Kidney capillary endothelial cell (primary cell): ENCODE measurements at regions not wholly inside any gene's neighbourhood (a gene's known extent, or its start where the extent isn't known, plus 50 kb on each side); places are given as distances from the start of the nearest gene placed in this dataset.
"Not testable (repeated sequence)": the region's sequence is repeated elsewhere in the genome, so short reads cannot be mapped to it uniquely, and the experiment has no call there.

Source experiments
- DNase-seq: peaks from one replicate; pipeline ENCODE4 v3.0.0-alpha.2; 2018; ENCODE audit warnings: low spot score

DNA sequence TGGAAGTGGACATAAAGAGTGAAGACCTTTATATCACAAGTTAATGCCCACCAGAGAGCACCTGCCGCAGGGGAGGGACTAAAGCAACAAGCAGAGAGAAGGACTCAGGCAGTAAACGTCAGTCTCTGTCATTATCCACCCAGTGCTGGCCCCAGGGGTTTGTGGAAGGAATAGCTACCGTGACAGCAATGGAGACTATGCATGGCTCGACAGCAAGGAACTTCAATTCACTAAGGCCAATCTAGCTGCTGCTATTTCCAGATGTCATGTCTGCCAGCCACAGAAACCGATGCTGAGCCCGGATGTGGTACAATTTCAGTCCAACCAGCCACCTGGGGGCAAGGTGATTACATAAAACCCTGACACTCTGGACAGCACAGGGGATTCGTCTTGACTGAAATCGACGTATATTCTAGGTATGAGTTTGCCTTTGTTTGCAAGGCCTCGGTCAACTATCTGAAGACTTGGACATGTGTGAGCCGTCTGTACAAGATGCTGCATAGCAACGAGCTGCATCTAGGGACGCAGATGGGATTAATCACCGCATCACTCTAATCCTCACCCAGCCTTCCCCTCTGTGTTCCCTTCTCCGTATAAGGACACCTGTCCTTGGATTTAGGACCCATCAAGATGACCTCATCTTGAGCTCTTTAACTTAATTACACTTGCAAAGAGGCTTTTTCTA, 154.1 kb upstream of the SH3BP4 start:
- no peak for DNase-seq

GRCh38 chr2:234796045-234796591, 155.7 kb upstream of the SH3BP4 start:
- no peak for DNase-seq

DNA sequence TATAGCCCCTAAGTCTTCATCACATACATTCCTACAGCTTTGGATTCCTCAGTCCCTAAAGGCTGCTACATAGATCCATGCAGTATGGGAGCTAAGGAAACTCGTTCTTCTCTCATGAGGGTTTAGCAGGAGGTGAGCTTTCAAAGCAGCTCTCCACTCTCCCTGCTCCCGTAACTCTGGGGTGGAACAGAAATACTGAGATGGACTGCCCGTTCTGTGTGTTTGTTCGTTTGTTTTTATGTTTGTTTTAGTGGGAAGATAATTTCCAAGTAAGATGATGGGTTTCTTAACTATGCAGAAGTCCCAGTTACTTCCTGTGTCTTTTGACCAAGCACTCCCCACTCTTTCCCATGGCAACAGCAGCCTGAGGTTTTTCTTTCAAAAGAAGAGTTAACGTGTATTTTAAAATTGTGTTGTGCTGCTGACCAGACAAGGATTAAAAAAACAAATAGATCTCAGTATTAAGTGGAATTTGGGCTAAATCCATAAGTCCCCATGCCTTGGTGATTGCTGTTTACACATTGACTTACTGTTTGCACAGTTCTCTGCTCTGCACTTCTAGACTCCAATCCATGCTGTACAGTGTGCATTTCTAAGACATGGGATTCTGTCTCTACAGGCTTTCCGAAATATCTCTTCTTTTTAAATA, 156.4 kb upstream of the SH3BP4 start:
- DNase-seq: no peak

- no peak for DNase-seq
These were observed 157.0 kb upstream of the SH3BP4 start for GRCh38 chr2:234794866-234795265.

DNA sequence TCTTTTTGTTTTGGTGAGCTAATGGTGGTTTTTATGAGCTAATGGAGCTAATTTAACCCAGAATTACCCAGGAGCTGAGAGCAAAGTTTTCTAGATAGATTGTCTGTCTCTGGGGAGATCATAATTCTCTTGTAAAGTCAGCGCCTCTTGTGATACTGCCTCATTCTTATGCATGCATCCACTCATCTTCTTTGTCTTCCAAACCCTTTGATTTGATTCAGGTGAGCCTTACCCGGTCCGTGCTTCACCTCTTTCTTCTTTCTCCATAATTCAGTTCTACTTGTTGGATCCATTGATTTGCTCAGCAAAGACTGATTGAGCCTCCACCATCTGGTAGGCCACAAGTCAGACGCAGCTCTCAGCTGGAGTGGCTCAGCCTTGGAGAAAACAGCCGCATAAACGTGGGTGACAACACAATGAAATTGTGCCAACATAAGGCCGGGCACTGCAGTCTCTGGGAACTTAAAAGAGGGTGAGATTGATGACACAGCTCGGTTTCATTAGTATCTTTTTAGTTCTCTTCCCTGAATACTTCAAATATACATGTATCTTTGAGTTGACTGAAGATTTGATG, 158.5 kb upstream of the SH3BP4 start:
- DNase-seq: no peak

DNA sequence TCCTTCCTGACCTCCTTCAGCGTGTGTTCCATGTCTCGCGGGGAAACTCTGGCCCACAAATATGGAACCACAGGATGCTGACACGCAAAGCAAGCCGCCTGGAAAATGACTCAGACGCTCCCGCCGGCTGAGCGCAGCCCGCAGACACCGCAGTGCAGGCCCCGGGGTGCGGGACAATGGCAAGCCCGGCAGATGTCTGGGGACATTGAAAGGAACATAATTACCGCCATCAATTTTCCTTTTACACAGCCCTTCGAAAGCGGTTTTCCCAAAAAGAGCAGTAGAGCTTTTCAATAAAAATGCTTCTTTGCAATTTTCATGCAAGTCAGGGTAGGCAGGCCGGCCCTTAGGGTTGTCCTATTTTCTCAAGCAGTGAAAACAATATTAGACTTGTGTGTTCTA, 159.2 kb upstream of the SH3BP4 start:
- DNase-seq: no peak

DNA sequence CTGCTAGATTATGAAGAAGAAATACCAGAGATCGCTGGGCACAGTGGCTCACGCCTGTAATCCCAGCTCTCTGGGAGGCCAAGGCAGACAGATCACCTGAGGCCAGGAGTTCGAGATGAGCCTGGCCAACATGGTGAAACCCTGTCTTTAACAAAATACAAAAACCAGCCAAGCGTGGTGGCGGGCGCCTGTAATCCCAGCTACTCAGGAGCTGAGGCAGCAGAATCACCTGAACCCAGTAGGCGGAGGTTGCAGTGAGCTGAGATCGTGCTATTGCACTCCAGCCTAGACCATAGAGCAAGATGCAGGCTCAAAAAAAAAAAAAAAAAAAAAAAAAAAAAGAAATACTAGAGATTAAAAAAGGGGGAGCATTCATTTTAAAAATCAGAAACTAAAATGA, 159.7 kb upstream of the SH3BP4 start:
- DNase-seq: not testable (repeated sequence)

- DNase-seq: no peak
These were observed 161.4 kb upstream of the SH3BP4 start for GRCh38 chr2:234790380-234790779.

DNA sequence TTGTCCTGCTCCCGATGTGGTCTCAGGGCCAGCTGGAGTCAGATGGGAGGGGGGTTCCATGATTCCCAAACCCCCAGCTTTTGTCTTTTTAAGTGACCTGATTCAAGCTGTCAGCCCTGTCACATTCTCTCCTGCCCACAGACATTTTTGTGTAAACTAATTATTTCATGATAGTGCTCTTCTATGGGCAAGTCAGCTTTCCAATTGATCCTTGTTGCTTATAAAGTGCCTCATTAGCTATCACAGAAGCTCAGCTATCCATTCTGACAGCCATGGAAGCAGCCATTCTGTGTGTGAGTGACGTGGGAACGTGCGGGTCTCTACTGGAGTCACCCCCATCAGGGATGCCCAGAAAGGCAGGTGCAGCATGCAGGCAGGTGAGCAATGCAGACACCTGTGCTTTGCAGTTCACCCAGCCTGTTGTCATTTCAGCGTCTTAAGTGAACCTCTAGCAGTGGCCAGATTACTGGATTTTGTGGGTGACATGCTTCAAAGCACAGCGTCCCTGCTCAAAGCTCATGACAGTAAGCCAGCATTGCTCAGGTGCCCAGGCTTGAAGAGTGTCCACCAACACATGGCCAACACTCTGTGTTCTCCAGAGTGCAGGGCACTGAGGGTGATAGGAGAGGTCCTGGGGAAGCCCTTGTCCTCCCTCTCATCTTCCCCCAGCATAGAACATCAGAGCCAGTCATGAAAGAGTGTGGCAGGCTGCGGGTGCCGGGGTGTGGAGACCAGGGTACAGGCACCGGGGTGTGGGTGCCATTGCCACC, 162.1 kb upstream of the SH3BP4 start:
- no peak for DNase-seq

- no peak for DNase-seq
These were observed 163.0 kb upstream of the SH3BP4 start for GRCh38 chr2:234788841-234789240.

DNA sequence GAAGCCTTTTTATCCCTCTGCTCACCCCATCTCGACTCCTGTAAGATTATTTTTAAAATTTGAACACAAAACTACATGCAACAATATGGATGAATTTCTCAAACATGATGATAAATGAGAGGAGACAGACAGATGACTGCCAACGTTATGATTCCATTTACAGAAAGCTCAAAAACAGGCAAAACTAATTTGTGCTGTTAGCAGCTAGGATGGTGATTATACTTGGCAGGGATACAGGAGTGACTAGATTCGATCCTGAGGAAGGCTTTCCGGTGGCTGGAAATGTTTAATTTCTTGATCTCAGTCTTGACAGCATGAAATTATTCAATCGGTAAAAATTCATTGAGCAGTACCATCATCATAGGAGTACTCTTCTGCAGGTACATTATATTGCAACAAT, 163.4 kb upstream of the SH3BP4 start:
- no peak for DNase-seq

- DNase-seq: no peak
These were observed 164.7 kb upstream of the SH3BP4 start for GRCh38 chr2:234787114-234787513.

DNA sequence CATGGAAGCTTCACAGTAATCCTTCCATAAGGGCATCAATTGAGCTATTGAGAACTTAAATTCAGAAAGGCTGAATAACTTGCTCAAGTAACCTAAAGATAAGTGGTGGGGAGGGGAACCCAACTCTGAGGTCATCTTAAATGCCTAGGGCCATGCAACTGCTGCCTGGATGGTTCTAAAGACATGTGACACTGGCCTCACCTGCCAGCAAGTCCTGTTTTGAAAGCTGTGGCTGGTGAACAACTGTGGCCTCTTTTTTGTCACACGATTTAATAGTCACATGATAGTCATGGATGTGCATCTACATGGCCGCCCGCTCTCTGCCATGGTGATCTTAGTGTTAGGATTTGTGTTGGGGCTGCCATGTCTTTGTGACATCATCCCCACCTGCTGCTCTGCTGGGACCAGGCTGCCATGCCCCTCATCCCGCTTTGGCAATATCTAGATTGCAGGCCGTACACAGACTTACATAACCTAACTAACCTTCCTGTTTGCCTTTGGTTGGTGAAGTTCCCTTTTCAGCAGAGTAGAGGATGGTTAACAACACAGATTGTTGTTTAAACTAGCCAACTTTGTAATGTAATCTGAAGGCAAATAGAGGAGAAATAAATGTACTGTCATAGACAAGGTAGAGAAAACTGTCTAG, 177.9 kb upstream of the SH3BP4 start:
- DNase-seq: no peak

DNA sequence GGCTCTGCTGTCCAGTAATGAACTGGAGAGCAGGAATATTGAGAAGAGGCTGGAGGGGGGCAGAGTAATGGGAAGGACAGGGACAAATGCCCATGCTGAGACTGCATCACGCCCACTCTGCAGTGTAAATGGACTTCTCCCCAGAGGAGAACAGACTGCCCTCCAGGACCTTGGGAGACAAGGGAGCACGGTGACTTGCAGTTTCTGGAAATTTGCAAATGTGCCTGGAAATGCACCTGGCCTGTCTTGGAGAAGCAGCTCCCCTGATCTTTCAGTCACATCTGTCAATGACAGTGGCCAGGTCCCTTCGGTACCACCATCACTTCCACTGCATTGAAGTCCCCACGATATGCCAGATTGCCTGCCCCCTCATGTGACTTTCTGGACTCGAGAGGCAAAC, 178.7 kb upstream of the SH3BP4 start:
- DNase-seq: no peak

- DNase-seq: no peak
These were observed 179.1 kb upstream of the SH3BP4 start for GRCh38 chr2:234772733-234773060.

DNA sequence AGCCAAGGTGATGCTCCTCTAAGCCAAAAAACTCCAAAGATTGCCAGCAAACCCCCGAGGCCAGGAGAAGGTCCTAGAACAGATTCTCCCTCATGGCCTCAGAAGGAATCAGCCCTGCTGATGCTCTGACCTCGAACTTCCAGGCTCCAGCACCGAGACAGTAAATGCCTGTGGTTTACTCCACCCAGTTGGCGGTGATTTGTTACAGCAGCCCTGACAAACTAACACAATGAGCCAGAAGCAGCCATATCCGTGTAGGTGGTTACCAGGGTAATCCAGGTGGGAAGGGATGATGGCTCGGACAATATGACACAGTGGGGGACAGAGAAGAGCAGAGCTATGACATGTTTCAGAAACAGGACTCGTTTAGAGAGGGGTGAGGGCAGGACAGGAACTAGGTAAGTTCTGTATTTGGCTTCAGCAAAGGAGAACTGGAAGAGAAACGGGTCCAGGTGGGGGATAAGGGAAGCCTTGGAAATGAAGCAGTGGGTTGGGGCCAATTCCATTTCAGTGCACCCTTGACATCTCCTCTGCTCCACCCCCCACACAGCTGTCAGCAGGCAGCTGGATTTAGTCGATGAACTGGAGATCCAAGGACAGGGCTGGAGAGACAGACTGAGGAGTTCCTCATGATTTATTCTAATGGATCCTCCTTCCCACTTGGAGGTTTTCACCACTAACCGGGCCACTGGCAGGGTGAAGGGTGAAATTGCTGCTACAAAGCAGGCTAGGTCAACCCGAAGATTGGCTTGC, 179.7 kb upstream of the SH3BP4 start:
- no peak for DNase-seq

- DNase-seq: no peak
These were observed 180.6 kb upstream of the SH3BP4 start for GRCh38 chr2:234771176-234771575.

GRCh38 chr2:234770715-234771141, 181.1 kb upstream of the SH3BP4 start:
- no peak for DNase-seq

- no peak for DNase-seq
These were observed 181.7 kb upstream of the SH3BP4 start for GRCh38 chr2:234770031-234770506.

DNA sequence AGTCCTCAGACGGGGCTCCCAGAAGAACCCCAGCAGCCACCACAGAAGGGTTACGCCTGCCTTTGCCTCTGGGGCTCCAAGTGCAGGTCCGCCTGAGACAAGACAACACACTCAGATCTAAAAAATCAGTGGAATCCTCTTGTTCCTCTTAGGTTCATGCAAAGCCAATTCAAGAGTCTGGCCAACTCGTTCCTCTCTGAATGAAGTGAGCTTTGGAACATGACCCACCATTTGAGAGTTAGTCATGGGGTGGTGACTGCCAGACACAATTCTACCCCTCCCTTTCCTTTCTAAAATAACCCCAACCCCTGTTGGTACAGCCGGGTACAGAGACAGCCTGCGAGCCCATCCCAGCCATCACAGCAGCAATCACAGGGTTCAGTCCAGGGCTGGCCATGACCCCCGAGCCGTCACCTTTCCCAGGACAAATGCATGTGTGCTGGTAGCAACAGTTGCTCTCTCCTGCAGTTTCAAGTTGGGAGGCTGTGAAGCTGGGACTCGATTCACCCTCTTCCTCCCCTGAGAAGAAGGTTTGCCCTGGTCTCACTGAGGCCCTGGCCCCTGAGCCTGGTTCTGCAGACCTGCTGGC, 183.1 kb upstream of the SH3BP4 start:
- no peak for DNase-seq

- no peak for DNase-seq
These were observed 186.5 kb upstream of the SH3BP4 start for GRCh38 chr2:234765279-234765678.
